Neural progenitor cell (in vitro differentiated cells): ENCODE measurements at regions not wholly inside any gene's neighbourhood (a gene's known extent, or its start where the extent isn't known, plus 50 kb on each side); places are given as distances from the start of the nearest gene placed in this dataset.

ENCODE experiments used
- CTCF ChIP-seq: fragments of 200-600 bp; sonication (generic); IDR thresholded peaks from 2 replicates; pipeline ENCODE4 v1.5.1; 2017; ENCODE audit warnings: antibody characterized with exemption, mild to moderate bottlenecking
- EZH2 ChIP-seq: fragments of 200-600 bp; sonication (generic); IDR thresholded peaks from 2 replicates; pipeline ENCODE4 v1.6.1; 2017; ENCODE audit warnings: antibody characterized with exemption, mild to moderate bottlenecking, moderate library complexity

DNA sequence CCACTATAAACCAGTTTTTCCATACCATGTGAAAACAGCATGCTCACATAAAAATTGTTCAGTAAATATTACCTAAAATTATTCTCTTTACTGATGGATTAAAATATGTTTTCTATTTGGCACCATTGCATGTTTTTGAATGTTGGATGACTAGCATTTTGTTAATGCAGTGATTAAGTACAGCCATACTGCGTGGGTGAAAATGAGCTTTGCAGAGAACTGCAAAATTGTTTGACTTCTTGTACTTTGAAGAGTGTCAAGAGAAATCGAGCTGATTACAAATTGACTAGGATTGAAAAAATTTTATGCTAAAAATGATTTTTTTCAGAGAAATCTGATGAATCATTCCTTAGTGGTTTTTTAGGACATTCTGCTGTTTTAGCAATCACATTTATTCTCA lies 452.9 kb downstream of the RPL10L start:
- TF ChIP-seq CTCF: no peak
- no peak for TF ChIP-seq EZH2
